ENCODE measurements at regions not wholly inside any gene's neighbourhood (a gene's known extent, or its start where the extent isn't known, plus 50 kb on each side); places are given as distances from the start of the nearest gene placed in this dataset.
A peak's percentile ranks its signal among the peaks of the same experiment; 100 is the strongest.

GRCh38 chr20:6886065-6886729, 118.7 kb downstream of the BMP2 start:
- FAIRE-seq = no peak

DNA sequence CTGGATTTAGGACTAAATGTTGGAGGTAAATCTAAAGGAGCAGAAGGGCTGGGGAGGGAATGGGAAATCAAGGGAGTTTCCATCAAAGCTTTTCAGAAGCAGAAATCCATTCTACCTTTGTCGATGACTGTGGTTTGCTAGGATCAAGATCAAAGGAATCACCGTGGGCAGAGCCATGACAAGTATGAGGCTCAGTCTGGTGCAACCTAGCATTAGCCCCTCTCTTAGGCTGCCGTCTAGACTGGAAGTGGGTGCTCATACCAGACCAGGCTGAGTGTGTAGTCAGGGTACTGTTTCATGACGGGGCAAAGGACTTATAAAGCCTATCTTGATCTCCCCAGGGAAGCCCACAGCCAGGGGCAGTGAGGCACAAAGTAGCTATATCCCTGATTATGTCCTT, 120.5 kb downstream of the BMP2 start:
- FAIRE-seq = no peak

- FAIRE-seq = no peak
Measured at GRCh38 chr20:6888736-6889395, 121.4 kb downstream of the BMP2 start.

DNA sequence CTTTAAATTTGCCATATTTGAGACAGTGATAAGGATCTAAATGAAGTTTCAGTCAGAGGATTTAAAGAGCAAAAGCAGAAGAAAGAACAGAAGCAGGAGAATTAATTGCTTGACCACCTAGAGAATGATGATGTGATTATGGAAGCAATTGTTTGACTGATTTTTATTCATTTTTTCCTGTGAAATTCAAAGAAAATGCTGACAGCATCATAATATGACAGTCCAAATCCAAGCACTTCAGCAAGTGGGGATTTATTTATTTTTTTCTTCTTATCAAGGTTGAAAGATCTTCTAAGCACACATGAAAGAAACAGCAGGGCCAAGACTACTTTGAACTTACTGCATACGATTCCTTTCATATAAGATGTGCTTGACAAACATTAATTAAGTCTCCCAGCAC, 125.2 kb downstream of the BMP2 start:
- FAIRE-seq = no peak

GRCh38 chr20:6898928-6899327, 131.4 kb downstream of the BMP2 start:
- FAIRE-seq = no peak

DNA sequence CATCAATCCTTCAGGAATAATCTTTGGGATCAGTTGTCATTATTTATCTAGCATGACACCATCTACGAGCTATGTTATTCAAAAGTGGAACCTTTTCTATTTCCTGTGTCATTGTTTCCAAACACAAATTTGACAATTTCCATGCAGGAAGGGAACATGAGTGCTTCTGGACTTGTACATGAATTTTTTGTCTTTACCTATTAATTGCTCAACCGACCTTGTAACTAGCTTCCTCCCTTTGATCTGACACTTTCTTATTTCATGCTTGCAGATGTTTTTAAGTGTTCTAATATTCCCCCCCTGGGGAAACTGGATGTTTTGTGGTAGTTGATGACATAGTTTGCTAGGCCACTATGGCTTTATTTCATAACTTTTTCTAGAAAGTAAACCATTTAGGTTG, 139.4 kb downstream of the BMP2 start:
- FAIRE-seq = no peak

DNA sequence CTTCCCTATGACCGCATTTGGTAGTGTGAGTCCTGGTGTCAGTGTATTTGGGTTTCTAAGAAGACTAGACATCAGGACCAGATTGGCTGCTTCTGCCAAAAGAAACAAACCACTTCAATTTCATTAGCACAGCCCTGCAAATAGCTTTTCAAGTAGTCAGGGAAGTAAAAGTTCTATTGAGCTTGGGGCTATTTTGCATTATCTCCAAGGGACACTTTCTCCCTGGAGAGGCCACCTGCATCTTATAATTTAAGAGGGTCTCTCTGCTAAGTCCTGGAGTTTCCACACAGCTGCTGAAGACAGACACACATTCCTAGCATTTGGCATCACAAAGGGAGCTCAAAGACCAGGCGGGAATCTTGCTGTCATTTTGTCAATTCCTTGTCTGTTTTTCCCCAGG, 141.2 kb downstream of the BMP2 start:
- no peak for FAIRE-seq

GRCh38 chr20:6909608-6910007, 142.1 kb downstream of the BMP2 start:
- no peak for FAIRE-seq

DNA sequence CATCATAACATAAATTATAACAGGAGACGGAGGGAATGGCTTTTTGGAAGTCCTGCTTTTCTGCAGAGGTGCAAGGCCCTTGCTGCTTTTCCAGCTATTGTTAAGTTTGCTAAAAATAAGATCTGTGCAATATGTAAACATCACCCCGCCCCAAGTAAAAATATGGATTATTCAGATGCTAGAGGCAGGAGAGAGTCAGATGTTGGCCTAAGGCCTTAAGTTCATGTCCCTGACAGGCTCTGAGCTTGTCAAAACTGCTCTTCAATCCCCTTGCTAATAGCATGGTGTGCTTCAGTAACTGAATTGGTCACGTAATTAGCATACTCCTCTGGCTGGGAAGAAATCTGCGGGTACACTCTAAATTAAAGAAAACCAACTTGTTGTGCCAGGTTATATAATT, 147.5 kb downstream of the BMP2 start:
- FAIRE-seq = no peak

GRCh38 chr20:6916938-6917337, 149.5 kb downstream of the BMP2 start:
- no peak for FAIRE-seq

- no peak for FAIRE-seq
Measured at GRCh38 chr20:6919792-6920468, 152.4 kb downstream of the BMP2 start.

DNA sequence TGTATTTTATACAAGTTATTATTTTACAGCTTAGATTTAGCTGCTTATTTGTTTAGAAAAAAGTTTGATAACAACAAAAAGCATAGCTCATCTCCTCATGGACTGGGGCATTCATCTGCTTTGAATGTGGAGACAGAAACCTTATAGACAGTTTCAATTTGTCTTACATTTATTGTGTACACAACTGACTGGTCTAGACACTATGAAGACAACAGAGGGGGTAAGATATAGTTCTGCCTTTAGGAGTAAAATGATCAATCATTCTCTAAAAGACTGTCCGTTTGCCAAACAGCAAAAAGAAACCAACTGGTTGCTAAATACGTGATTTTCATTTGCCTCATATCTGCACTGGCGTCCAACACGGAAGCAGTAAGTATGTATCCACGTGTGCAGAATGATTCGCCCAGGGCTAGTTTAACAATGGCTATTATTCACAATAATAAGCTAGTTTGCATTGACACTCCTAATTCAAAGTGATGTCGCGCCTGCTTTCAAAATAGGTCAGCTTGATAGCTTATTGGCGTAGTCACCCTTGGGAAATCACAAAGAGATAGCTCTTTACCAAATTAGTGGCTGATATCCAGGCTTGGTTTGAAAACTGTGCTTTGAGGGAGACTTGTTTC, 153.6 kb downstream of the BMP2 start:
- no peak for FAIRE-seq

GRCh38 chr20:6921717-6922386, 154.4 kb downstream of the BMP2 start:
- FAIRE-seq = no peak

DNA sequence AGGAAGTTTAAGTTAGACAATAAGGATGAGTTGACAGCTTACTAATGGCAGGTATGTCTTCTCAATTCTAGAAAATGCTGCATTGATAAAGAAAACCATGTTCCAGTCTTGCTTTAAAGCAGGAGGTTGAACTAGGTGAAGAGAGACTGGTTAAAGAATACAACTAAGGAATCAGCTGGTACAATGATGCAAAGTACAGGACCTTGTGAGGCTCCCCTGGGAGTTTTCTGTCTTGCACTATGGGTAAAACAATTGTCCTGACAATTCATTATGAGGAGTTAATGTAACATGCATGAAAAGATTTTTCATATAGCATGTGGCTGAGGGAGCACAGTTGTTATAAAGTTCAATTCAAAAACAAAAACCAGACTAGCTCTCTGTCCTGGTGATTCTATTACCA, 157.2 kb downstream of the BMP2 start:
- FAIRE-seq = no peak

- no peak for FAIRE-seq
Measured at GRCh38 chr20:6925744-6926278, 158.3 kb downstream of the BMP2 start.

DNA sequence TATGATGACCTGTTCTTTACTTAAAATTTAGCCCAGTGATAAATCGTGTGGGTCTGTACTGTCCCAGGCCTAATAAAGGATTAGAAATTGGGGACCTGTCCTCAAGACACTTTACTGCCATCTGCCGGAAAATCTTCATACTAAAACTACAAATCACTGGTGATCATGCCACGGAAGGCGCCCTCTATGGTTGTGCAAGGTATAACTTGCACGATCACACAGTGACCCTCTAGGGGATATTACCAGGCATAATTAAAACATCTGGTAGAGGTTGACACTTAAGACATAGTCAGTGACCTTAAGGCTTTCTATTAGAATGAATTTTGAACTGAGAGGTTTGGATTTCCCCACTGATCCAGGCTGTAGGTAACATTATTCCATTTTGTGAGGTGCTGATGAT, 172.6 kb downstream of the BMP2 start:
- no peak for FAIRE-seq

- peak; percentile 73 for FAIRE-seq
Measured at GRCh38 chr20:6940876-6941275, 173.4 kb downstream of the BMP2 start.

DNA sequence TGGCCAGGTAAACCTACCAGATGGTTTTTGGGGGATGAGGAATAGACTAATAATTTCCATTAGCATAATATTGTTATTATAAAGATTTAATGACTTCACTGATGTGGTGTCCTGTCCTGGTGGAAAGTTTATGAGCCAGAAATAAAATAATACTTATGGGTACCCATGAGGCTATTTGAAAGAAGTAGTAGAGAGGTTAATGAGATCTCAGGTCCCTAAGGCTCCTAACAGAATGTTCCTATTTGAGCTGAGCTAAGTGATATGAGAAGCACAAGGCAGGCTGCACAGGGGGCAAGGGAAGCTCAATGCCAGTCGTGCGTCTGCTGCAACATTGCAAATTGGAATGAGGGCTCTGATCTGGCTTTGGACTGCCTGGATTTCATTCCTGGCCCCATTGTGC, 174.1 kb downstream of the BMP2 start:
- FAIRE-seq = no peak

DNA sequence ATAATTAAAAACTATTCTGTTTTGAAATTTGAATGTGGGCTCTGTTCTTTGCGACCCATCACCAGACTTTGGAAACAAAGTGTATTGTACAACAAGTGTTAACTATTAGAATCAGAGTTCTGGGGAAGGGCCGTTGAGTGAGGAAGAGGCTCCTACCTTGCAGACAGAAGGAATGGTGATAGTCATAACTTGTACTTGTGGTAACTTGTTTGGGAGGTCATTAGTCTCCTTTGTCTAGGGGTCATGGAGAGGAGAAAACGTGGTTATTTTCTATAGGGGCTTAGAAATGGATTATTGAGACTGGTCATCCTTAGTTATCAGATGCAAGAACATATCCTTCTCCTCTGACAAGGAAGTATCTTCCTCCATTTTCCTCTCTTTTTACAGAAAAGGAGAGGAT, 174.8 kb downstream of the BMP2 start:
- no peak for FAIRE-seq

- no peak for FAIRE-seq
Measured at GRCh38 chr20:6944292-6944691, 176.8 kb downstream of the BMP2 start.

DNA sequence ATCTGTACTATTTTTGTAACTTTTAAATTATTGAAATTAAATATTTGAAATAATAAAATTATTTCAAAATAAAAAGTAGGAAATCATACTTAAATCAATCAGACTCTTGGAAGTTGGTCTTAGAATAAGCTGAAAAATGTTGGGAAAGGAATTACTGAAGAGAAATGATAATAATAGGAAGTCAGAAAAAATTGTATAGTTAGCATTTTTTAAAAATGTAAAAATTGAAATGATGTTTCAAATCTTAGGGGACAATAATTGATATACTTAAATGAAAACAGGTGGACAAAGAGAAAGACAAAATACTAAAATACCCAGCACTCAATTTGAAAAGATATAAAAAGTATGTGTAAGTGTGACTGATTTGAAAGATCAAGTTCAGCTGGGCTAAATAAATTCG, 186.1 kb downstream of the BMP2 start:
- FAIRE-seq = no peak

DNA sequence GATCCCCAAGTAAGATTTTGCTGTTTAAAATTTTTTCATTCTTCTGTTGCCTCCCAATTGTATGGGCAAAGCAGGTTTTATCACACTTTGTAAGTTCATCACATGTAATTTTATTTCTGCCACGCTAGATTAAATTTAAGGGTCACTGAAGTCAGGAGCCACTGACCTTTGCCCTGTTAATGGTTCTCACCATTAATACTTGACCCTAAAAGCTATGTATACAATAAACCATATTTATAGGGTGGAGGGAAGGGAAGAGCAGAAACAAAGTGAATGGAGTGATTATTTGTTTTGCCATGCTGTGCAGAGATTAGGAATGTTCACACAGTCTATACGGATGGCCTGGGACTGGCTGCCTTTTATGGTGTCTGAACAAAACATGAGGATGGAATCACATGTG, 186.7 kb downstream of the BMP2 start:
- FAIRE-seq = no peak

DNA sequence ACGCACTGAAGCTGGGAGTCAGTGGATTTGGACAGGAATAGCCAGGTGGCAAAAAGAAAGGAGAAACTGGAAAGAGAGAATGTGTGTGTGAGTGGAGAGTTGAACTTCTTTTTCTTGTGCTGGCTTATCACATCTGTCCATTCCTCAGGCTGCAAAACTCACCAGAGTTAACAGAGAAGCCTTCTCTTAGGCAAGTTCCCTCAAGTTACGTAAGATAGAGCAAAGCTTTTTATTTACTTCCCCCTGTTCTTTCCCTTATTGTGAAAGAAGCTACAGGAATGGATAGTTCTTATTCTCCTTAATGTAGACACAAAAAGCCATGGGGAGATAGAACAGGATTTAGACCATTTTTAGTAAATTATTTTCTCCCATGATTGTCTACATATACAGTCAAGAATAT, 188.6 kb downstream of the BMP2 start:
- no peak for FAIRE-seq

Data from islet of Langerhans (tissue), 1 donor.